A673 (cell line): ENCODE measurements at regions not wholly inside any gene's neighbourhood (a gene's known extent, or its start where the extent isn't known, plus 50 kb on each side); places are given as distances from the start of the nearest gene placed in this dataset.

Experiments
- CTCF ChIP-seq: fragments of 300-800, 200-600 bp; sonication (generic); conservative IDR thresholded peaks from 2 replicates; pipeline ENCODE4 v1.5.1; 2017; ENCODE audit warnings: low read depth, mild to moderate bottlenecking, antibody characterized with exemption, low read length, moderate library complexity, mixed read lengths
- EZH2 ChIP-seq: fragments of 200-600 bp; sonication (generic); IDR thresholded peaks from 2 replicates; pipeline ENCODE4 v1.6.1; 2017; ENCODE audit warnings: borderline replicate concordance, low read depth, mild to moderate bottlenecking, mixed read lengths, antibody characterized with exemption, low read length; ENCODE audit not compliant: poor library complexity, severe bottlenecking

GRCh38 chr18:65567372-65567771 lies 183.4 kb upstream of the CDH7 start:
- TF ChIP-seq CTCF (peak; percentile 72), EZH2 (no peak)
